K562 (cell line): ENCODE measurements at regions not wholly inside any gene's neighbourhood (a gene's known extent, or its start where the extent isn't known, plus 50 kb on each side); places are given as distances from the start of the nearest gene placed in this dataset.

Source experiments
- CBFA2T2 ChIP-seq: fragments of 450-650 bp; conservative IDR thresholded peaks from 2 replicates; pipeline ENCODE4 v1.6.1; 2017; ENCODE audit warnings: mild to moderate bottlenecking
- CBFA2T3 ChIP-seq: fragments of 450-650 bp; IDR thresholded peaks from 2 replicates; pipeline ENCODE4 v1.6.1; 2017
- CREM ChIP-seq: IDR thresholded peaks from 2 replicates; pipeline ENCODE4 v1.6.1; 2014; ENCODE audit warnings: antibody characterized with exemption, low read depth
- EHMT2 ChIP-seq: fragments of 450-650 bp; IDR thresholded peaks from 2 replicates; pipeline ENCODE4 v1.6.1; 2018; ENCODE audit warnings: antibody characterized with exemption
- FOXK2 ChIP-seq, 2 experiments: fragments of 450-650 bp; IDR thresholded peaks in 1 of 2; conservative IDR thresholded peaks in 1 of 2; 2 replicates each; pipeline ENCODE4 v1.6.1; 2016; ENCODE audit warnings: low read depth in 2 of 2, mild to moderate bottlenecking in 1 of 2
- MEIS2 ChIP-seq: fragments of 450-650 bp; IDR thresholded peaks from 2 replicates; pipeline ENCODE4 v1.6.1; 2014; ENCODE audit warnings: mild to moderate bottlenecking; ENCODE audit not compliant: partially characterized antibody
- MNT ChIP-seq, 2 experiments: fragments of 450-650 bp; conservative IDR thresholded peaks; 2 replicates each; pipeline ENCODE4 v1.6.1; 2017; ENCODE audit warnings: mild to moderate bottlenecking in 2 of 2, moderate library complexity in 2 of 2
- NCOR1 ChIP-seq: fragments of 450-650 bp; IDR thresholded peaks from 2 replicates; pipeline ENCODE4 v1.6.1; 2016; ENCODE audit warnings: mild to moderate bottlenecking, moderate library complexity
- NR2C1 ChIP-seq, 2 experiments: fragments of 450-650 bp; IDR thresholded peaks; 2 replicates each; pipeline ENCODE4 v1.6.1; 2017; ENCODE audit warnings: mild to moderate bottlenecking in 2 of 2, antibody characterized with exemption in 1 of 2, inconsistent platforms in 1 of 2, missing compliant biosample characterization in 1 of 2, missing genetic modification characterization in 1 of 2
- PBX2 ChIP-seq, 2 experiments: IDR thresholded peaks in 1 of 2; conservative IDR thresholded peaks in 1 of 2; 2 replicates each; pipeline ENCODE4 v1.6.1; 2016; ENCODE audit warnings: low read depth in 2 of 2, mild to moderate bottlenecking in 1 of 2, missing compliant biosample characterization in 1 of 2, missing genetic modification characterization in 1 of 2, moderate library complexity in 1 of 2
- PKNOX1 ChIP-seq: fragments of 450-650 bp; IDR thresholded peaks from 2 replicates; pipeline ENCODE4 v1.6.1; 2016
- SRSF7 ChIP-seq: fragments of 200-400 bp; formaldehyde crosslinking; optimal IDR thresholded peaks from 2 replicates; pipeline ENCODE3; 2017; ENCODE audit warnings: mild to moderate bottlenecking, low read depth, low read length
- ZNF175 ChIP-seq: fragments of 200-800 bp; sonication (Bioruptor generic); IDR thresholded peaks from 2 replicates; pipeline ENCODE4 v1.6.1; 2016; ENCODE audit warnings: low read depth, mild to moderate bottlenecking, missing genetic modification characterization, missing compliant biosample characterization
- ZNF280A ChIP-seq: fragments of 450-650 bp; IDR thresholded peaks from 2 replicates; pipeline ENCODE4 v1.6.1; 2018; ENCODE audit warnings: mild to moderate bottlenecking, low read depth; ENCODE audit not compliant: partially characterized antibody
- ZNF592 ChIP-seq: fragments of 450-650 bp; IDR thresholded peaks from 2 replicates; pipeline ENCODE4 v1.6.1; 2017; ENCODE audit warnings: antibody characterized with exemption, mild to moderate bottlenecking
- ZNF668 ChIP-seq: fragments of 250-450 bp; sonication (Bioruptor Pico); IDR thresholded peaks from 2 replicates; pipeline ENCODE4 v1.8.0; 2022; ENCODE audit warnings: mild to moderate bottlenecking, inconsistent platforms
- ZNF77 ChIP-seq: fragments of 250-450 bp; sonication (Bioruptor Pico); IDR thresholded peaks from 2 replicates; pipeline ENCODE4 v1.5.0; 2020

- peak; percentile 21; the same call in 1 of the 2 replicates for TF ChIP-seq CBFA2T2
- TF ChIP-seq SRSF7 = no peak
- TF ChIP-seq MEIS2 = peak; percentile 97
- 0 out of 2 replicates have a peak, but pooled peaks have one; percentile 46 for TF ChIP-seq ZNF175 (CRISPR knock-in tag)
- TF ChIP-seq ZNF668 (CRISPR knock-in tag) = peak; percentile 65; the same call in 1 of the 2 replicates
- TF ChIP-seq PKNOX1 = peak; percentile 70
- TF ChIP-seq CREM = peak; percentile 40
- TF ChIP-seq PBX2 (CRISPR knock-in tag; IDR thresholded peaks at IDR 0.05; ENCODE audit: low read depth) = no peak
- peak; percentile 92 for TF ChIP-seq PBX2 (tag; conservative IDR thresholded peaks at IDR 0.05; ENCODE audit: low read depth)
- peak; percentile 46 for TF ChIP-seq ZNF592
- TF ChIP-seq FOXK2 (conservative IDR thresholded peaks at IDR 0.05 in 1 of 2, IDR thresholded peaks at IDR 0.05 in 1 of 2; ENCODE audit: low read depth in 2 of 2) = 0 out of 4 replicates have a peak, but pooled peaks of 1 of the 2 experiments have one; percentile 34
- TF ChIP-seq ZNF77 (CRISPR knock-in tag) = no peak
- no peak for TF ChIP-seq ZNF280A
- TF ChIP-seq EHMT2 = peak; percentile 24; the same call in 1 of the 2 replicates
- peak; percentile 34 for TF ChIP-seq NCOR1
- TF ChIP-seq NR2C1 (IDR thresholded peaks at IDR 0.05) = no peak
- TF ChIP-seq NR2C1 (tag; IDR thresholded peaks at IDR 0.05) = 0 out of 2 replicates have a peak, but pooled peaks have one; percentile 22
- peak; percentile 59 to 69 for TF ChIP-seq MNT (conservative IDR thresholded peaks at IDR 0.05)
- TF ChIP-seq CBFA2T3 = peak; percentile 30; the same call in 1 of the 2 replicates
Observed at GRCh38 chr3:14256046-14256445, 77.4 kb downstream of the LSM3 start (continued).
